ENCODE measurements at regions not wholly inside any gene's neighbourhood (a gene's known extent, or its start where the extent isn't known, plus 50 kb on each side); places are given as distances from the start of the nearest gene placed in this dataset.

- Histone ChIP-seq H3K36me3 (no peaks in the 10 kb centered on the region), H3K9me3 (no peaks in the 10 kb centered on the region), H3K4me1 (replicated peaks) (no peaks in the 10 kb centered on the region), H3K4me3 (no peak overlapping the region), H3K27ac (no peak overlapping the region), H3K27me3 (replicated peaks; ENCODE audit: insufficient read depth) (no peaks in the 10 kb centered on the region)
- 52% methylated on average over 8 of the region's 8 CpGs for WGBS
- TF ChIP-seq POLR2A (IDR thresholded peaks at IDR 0.05) = no peak
- TF ChIP-seq POLR2AphosphoS5 (IDR thresholded peaks at IDR 0.05) = no peak
- TF ChIP-seq CTCF (IDR thresholded peaks at IDR 0.05) = no peak
- DNase-seq (ENCODE audit: low spot score) = no peak
- intact Hi-C loops (cut with DNase I) = no loop called here
Measured at GRCh38 chr1:207217778-207218511, 103.5 kb upstream of the CD55 start.

- no peak overlapping the region for H3K27ac ChIP-seq
- intact Hi-C loops (cut with DNase I) = no loop called here
Measured at GRCh38 chr1:207218512-207219362, 102.7 kb upstream of the CD55 start.

DNA sequence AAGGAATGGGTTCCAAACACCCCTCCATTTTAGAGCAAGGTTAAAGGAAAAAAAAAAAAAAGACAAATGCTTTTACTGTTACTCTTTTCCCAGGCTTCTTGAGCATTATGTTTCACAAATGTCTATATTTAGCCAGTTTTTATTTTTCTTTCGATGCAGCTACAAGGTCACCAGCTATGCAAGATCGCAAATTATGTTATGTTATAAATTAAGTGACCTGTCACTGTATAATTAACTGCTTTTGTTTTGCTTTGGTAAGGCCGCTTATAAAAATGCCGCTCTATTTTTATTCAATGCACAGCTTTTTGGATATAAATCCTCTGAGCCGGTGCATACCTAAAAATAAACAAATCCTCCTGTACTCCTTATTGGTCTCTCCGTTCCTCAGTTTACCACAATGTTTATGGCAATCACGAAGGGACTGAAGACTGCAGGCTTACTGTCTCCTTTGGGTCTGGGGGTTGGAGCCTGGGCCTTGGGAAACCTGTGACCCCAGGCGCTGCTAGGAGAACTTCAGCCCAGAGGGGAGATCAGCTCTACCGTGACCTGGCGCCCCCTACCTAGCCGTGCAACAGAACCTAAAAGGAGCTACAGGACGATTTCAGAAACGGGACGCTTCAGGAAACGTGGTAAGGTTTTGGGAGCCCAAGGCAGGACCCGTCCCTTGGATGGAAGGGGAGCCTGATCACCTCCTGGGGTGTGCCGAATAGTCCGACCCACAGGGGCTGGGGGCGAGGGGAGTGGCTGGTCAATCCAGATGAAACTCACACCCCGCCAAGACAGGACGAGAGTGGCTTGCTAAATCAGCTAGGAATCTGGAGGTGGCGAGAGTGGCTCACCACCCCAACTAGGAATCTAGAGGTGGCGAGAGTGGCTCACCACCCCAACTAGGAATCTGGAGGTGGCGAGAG, 101.2 kb upstream of the CD55 start:
- H3K27me3 ChIP-seq (replicated peaks; ENCODE audit: insufficient read depth) = no peaks in the 10 kb centered on the region
- no peak for TF ChIP-seq CTCF (IDR thresholded peaks at IDR 0.05)
- TF ChIP-seq POLR2A (IDR thresholded peaks at IDR 0.05) = no peak
- TF ChIP-seq POLR2AphosphoS5 (IDR thresholded peaks at IDR 0.05) = no peak
- no peak for DNase-seq (ENCODE audit: low spot score)
- intact Hi-C loops (cut with DNase I) = no loop called here
- 80% methylated on average over 24 of the region's 24 CpGs for WGBS
- no peak overlapping the region for H3K27ac ChIP-seq
- no peak overlapping the region for H3K4me3 ChIP-seq
- no peaks in the 10 kb centered on the region for H3K9me3 ChIP-seq
- no peaks in the 10 kb centered on the region for H3K4me1 ChIP-seq (replicated peaks)
- no peaks in the 10 kb centered on the region for H3K36me3 ChIP-seq

More at GRCh38 chr1:207218512-207219362, 102.7 kb upstream of the CD55 start:
- TF ChIP-seq CTCF (IDR thresholded peaks at IDR 0.05) (no peak), POLR2AphosphoS5 (IDR thresholded peaks at IDR 0.05) (no peak), POLR2A (IDR thresholded peaks at IDR 0.05) (no peak)
- Histone ChIP-seq H3K4me1 (replicated peaks) (no peaks in the 10 kb centered on the region), H3K36me3 (no peaks in the 10 kb centered on the region), H3K4me3 (no peak overlapping the region), H3K27me3 (replicated peaks; ENCODE audit: insufficient read depth) (no peaks in the 10 kb centered on the region), H3K9me3 (no peaks in the 10 kb centered on the region)
- 50% methylated on average over 6 of the region's 6 CpGs for whole genome bisulfite sequencing
- no peak for DNase-seq (ENCODE audit: low spot score)

DNA sequence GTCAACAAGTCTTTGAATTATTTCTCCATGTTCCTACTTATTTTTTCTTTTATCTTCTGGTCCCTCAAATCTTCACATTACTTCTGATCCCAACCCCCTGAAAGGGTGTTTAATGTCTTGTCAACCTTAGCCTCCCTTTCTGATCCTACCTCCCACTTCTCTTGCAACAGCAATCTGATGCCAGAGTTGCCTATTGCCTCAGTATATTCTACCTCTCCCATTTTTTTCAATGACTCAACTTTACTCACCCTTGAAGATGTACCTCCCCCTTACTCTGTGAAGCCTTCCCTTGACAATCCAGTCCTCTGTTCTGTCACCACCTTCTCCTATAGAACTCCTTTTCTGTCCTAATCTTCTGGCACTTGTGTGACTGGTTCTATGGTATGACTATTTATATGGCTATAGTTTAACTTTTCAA, 99.5 kb upstream of the CD55 start:
- no peak overlapping the region for H3K4me3 ChIP-seq
- no peak overlapping the region for H3K27ac ChIP-seq
- DNase-seq (ENCODE audit: low spot score) = no peak
- no peak for TF ChIP-seq CTCF (IDR thresholded peaks at IDR 0.05)
- no peaks in the 10 kb centered on the region for H3K4me1 ChIP-seq (replicated peaks)
- H3K27me3 ChIP-seq (replicated peaks; ENCODE audit: insufficient read depth) = no peaks in the 10 kb centered on the region
- H3K9me3 ChIP-seq = no peaks in the 10 kb centered on the region
- intact Hi-C loops (cut with DNase I) = no loop called here
- H3K36me3 ChIP-seq = no peaks in the 10 kb centered on the region
